ENCODE measurements at regions not wholly inside any gene's neighbourhood (a gene's known extent, or its start where the extent isn't known, plus 50 kb on each side); places are given as distances from the start of the nearest gene placed in this dataset.
"Not testable (repeated sequence)": the region's sequence is repeated elsewhere in the genome, so short reads cannot be mapped to it uniquely, and the experiment has no call there.

DNA sequence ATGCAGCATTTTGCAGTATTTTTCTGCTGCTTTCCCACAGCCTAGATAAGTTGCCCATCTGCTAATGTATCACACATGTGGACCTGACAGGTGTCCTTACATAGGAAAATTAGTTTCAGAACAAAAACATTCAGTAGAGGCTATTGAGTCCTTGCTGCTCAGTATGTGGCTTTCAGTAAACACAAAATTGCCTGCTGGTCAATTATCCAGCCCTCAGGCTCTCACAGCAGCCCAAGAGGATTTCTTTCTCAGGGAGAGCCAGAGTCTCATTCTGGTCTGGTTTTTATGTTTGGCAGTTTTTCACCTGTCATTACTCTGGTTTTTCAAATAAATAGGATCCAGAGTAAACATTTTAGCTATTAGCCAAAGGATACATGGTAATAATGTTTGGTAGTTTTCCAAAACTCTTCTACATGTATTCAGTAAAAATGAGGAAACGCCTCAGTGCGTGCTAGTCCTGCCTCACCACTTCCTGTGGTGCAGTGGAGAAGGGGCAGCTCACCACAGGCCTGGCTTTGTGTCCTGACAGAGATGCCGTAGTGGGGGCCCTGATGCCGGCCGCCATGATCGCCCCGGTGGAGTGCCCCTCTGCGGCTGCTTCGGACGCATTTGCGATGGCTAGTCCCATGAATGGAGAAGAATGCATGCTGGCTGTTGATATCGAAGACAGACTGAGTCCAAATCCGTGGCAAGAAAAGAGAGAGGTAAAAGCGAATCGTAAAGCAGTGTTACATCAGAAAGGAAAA, 80.5 kb upstream of the FAN1 start:
- TF ChIP-seq SUZ12 (IDR thresholded peaks at IDR 0.05; ENCODE audit: extremely low read depth, insufficient read depth, insufficient read length); ZNF274 (IDR thresholded peaks at IDR 0.05; ENCODE audit: low read depth, low read length); YY1 (IDR thresholded peaks at IDR 0.05; ENCODE audit: insufficient read depth, insufficient read length): not testable (repeated sequence)
